Left kidney (tissue), 1 donor: ENCODE measurements at regions not wholly inside any gene's neighbourhood (a gene's known extent, or its start where the extent isn't known, plus 50 kb on each side); places are given as distances from the start of the nearest gene placed in this dataset.

Source experiments
- DNase-seq: peaks from one replicate; pipeline ENCODE4 v3.0.0-alpha.2; 2013

GRCh38 chr10:88129013-88129412 is 265.6 kb downstream of the PTEN start:
- no peak for DNase-seq

DNA sequence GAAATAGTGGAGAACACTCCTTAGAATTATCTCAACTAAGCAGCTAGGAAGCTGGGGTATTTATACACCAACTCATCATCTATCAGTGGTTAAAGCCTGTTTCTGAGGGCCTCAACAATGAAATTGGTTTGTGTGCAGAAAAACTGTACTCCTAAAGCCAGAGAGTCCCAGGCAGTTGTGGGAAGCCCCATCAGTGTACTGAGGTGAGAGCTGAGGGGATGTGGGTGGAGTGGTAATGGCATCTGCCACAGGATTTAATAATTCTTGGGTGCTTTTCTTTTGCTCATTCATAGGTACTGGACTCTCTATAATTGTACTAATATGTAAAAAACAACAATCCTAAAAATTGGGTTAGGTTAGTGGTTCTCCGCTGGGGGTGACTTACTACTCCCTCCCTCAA is 267.5 kb downstream of the PTEN start:
- DNase-seq: no peak

- DNase-seq: no peak
Measured at GRCh38 chr10:88131511-88132139, 268.2 kb downstream of the PTEN start.

- no peak for DNase-seq
Measured at GRCh38 chr10:88136712-88137111, 273.3 kb downstream of the PTEN start.

DNA sequence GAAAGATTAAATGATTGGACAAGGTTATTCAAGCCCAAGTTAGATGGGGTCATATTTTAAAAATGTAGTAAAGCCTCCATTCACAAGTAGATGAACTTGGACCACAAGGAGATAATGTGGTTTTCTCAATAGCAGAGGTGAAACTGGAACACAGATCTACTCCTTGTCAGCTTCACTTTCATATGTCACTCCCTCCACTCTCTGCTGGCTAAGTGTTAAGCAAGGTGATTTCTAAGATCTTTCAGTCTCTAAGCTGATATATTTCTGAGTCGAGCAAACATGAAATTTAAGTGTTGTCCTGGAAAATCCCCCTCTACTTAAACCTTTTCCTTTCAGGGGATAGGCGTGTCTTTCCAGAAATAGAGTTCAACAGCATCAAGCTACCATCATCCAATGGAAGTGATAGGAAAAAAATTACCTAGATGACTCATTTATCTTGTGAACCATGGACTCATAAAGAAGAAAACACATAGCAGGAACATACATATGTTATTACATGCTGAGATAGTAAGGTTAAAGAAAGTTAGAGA is 275.0 kb downstream of the PTEN start:
- no peak for DNase-seq

DNA sequence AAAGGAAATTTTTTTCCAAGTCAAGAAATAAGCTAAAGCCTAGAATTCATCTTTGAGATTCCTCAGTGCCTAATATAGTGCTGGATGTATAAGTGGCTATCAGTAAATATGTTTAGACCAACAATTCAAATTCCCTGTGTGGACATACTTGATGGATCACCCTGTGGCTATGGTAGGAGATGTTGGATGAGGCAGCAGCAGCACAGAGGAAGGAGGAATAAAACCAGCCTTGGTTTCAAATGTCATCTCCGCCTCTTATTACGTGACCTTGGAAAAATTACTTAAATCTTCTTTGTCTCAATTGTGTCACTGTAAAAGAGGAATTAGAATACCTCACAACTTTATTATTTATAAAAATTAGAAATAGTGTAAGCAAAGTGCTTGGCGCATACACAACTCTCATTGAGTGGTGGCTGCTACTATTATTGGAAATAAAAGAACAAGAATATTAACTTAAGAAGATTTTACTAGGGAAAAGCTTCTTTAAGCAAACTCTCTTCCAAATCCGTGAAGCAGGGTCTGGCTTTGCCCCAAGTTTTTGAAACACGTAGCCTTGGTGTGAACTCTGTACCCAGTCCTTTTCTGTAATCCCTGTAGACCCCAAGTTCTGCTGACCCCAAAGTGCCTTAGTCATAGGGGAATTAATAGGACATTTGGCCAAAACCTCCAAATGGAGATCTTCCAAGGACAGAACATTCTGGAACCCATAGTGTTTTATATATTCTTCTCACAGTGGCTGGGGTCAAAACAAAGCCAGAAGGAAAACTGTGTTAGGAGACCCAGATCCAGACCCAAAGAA is 283.8 kb downstream of the PTEN start:
- no peak for DNase-seq

DNA sequence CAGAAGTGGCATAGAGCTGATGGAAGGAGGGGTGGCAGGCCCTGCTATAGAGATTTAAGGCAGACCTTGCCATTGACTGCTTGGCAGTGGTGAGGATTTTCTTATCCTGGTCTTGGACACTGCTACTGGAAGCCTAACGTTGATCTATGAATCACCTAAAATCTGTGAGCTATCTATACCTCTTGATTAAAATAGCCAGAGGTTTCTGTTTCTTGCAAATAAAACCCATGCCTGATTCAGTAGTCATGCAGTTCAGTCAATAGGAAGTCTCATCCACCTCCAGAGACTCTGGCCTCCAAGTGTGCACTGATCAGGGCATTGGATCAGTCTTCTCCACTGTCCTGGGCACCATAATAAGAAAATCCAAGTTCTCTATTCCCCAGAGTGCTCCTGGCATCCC is 286.5 kb downstream of the PTEN start:
- no peak for DNase-seq

- no peak for DNase-seq
Measured at GRCh38 chr10:88150339-88150738, 286.9 kb downstream of the PTEN start.

GRCh38 chr10:88152728-88153133 is 289.3 kb downstream of the PTEN start:
- no peak for DNase-seq

- no peak for DNase-seq
Measured at GRCh38 chr10:88154596-88155250, 291.3 kb downstream of the PTEN start.

- no peak for DNase-seq
Measured at GRCh38 chr10:88156341-88156740, 292.9 kb downstream of the PTEN start.

- DNase-seq: no peak
Measured at GRCh38 chr10:88157981-88158465, 294.6 kb downstream of the PTEN start.

GRCh38 chr10:88158526-88159122 is 295.2 kb downstream of the PTEN start:
- no peak for DNase-seq

GRCh38 chr10:88159127-88159829 is 295.9 kb downstream of the PTEN start:
- DNase-seq: no peak

DNA sequence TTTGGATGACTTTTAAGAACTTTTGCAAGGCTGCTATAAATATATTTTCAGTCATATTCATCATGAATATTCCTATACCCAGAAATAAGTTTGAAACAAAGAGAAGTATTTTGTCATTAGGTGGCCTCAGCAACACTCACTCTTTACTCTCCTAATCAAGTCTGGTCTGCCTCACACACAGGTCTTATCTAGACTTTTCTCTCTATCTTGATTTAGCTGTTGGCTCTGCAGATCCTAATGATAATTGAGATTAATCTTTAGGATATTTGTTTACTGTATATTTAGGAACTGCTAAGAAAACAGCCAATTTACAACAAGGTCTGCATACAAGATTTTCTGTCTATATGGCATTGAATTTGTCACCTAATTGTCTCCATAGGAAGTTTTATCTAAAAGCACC is 297.6 kb downstream of the PTEN start:
- DNase-seq: no peak

GRCh38 chr10:88161756-88162155 is 298.3 kb downstream of the PTEN start:
- DNase-seq: no peak

- DNase-seq: no peak
Measured at GRCh38 chr10:88162852-88163251, 299.4 kb downstream of the PTEN start.

- no peak for DNase-seq
Measured at GRCh38 chr10:88163572-88163971, 300.1 kb downstream of the PTEN start.

DNA sequence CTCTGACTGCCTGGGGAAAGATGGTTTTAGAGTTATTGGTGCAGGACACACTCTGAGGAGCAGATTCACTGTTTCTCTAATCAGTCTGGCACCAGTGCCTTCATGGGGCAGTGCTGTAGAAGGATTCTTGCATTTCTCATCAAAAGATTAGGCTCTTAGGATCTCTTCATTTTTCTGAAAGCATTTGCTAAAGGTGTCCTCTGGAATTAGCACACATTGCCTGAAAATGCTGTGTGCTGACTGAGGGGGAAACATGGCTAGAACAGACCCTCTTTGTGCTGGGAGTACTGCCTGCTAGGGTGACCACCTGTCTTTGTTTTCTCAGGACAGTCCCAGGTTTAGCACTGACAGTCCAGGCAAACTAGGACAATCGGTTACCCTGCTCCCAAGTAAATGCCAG is 301.0 kb downstream of the PTEN start:
- DNase-seq: no peak

GRCh38 chr10:88165849-88166271 is 302.4 kb downstream of the PTEN start:
- no peak for DNase-seq

- no peak for DNase-seq
Measured at GRCh38 chr10:88168171-88169036, 305.0 kb downstream of the PTEN start.
